ENCODE measurements at regions not wholly inside any gene's neighbourhood (a gene's known extent, or its start where the extent isn't known, plus 50 kb on each side); places are given as distances from the start of the nearest gene placed in this dataset.
"Not testable (repeated sequence)": the region's sequence is repeated elsewhere in the genome, so short reads cannot be mapped to it uniquely, and the experiment has no call there.

DNA sequence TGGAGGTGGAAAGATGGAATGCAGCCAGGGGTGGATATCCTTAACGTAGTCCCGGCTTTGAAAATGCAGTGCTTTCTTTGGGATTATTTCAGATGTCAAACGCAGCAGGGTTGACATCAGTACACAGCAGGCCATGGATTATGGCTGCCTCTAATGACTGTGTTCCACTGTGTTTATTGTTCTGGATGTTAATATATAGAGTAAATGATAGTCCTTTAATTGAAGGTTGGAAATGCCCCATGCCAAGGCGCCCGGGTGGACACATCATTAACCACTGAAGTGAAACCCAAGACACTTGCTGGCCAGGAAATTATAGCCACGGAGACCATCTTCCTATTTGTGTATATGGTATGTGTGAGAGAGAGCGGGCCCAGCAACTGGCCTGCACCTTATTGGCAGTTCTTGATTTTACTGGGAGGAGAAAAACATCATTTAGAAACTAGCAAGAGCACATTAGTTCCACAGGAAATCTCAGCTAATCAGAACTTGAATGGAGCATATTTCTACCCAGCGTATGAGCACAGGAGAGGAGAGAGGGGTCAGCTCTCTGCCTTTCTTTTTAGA is 254.9 kb upstream of the RASGRP1 start:
- DNase-seq, result no peak

DNA sequence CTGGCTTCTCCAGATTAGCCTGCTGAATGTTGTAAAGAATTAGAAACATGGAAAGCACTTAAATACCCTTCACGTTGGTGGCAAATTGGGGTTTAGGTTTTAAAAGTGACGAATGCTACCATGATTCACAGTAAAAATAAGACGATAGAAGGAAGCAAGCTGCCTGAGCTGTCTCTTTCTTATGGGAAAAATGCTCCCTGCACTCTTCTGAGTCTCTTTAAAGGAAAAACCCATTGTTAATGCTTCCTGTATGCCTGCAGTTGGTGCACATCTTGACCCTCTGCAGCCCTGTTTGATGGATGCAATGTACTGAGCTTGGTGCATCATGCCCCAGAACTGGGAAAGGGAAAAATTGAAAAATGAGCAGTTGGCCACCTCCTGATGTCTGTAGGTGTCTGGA is 258.6 kb upstream of the RASGRP1 start:
- DNase-seq, result no peak

DNA sequence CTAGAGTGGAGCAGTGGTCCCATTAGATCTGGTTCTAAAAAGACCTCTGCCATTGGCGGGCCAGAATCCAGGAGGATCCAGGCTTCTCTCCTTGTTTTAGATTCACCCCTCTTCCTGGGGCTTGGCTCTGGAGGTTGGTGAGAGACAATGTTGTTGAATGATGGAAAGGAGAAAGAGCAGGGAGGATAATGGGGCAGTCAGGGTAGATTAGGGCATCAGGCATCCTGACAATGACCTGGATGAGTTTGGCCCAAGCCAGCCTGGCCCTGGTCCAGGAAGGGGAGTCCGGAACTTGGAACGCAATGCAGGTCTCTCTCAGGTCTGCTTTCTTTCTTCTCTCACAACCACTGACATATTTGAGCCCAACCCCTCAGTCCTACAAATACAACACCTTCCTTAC is 260.1 kb upstream of the RASGRP1 start:
- DNase-seq, result no peak

DNA sequence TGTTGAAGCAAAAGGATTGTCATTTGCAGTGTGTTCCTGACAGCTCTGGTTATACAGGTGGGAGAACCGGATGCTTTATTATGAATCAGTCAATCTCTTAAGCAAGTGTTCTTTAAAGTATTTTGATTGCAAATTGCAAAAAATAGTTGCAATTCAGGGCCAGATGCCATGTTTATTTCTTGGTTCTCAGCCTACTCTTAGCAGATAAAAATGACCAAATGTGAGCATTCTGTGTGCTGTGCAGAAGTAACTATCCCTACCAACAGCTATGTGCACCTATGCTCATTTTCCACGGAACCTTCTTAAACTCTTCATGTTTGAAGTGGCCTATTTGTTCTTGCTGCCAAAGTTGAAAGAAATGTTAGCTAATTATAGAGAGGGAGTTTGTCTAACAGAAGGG is 262.3 kb upstream of the RASGRP1 start:
- no peak for DNase-seq

DNA sequence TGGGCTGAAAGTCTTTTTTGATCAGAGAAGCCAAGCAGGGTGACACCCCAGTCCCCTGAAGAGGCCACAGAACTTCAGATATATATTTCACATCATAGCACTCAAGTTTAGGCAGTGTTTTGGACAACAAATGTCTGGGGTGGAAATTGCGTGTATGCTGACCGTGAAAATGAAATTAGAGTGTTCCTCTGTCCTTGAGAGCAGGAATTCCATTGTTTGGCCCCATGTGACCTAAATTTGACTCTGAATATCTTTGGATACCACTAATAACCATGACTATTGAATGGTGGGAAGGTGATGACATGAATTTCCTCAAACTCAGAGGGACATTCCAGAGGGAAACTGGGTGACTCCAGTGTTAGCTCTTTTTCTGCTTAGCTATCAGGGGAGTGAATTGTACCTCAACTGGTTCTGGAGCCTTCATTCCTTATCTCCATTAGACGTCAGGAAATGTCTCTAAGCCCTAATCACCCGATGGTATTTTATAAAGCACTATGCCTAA is 263.5 kb upstream of the RASGRP1 start:
- no peak for DNase-seq

DNA sequence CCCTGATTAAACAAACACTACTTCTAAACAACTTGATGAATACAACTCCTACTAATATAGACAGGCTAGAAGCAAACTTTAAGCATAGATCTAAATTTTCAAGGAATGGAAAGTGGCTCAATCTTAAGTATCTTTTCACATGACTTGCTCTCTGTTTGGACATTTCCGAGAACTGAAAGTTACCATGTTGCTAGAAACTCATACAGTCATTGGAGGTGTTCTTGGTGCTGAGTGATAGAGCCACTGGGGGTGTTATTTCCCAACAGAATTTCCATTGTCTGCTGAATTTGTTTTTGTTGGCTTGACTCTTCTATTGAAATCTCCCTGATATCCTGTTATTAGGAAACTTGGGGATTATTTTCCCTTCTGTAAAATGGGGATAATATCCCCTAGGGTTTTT is 264.5 kb upstream of the RASGRP1 start:
- DNase-seq, result no peak

DNA sequence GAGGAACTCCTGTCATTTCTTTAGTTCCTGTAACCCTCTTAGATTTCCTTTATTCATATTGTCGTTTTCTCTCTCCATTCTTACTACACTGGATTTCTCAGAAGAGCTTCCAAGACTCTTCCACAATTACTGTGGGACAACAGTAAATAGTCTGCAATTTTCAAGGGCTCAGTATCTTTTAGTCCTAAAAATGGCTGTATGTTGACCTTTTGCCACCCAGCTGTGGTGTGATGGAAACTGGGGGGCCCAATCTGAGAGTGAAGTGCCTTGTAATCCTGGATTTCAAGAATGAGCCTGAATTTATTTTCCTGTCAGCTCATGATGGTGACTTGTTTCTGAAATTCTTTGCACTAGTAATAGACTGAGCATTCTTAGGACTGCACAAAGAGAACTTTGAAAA is 277.6 kb upstream of the RASGRP1 start:
- DNase-seq, result no peak

DNA sequence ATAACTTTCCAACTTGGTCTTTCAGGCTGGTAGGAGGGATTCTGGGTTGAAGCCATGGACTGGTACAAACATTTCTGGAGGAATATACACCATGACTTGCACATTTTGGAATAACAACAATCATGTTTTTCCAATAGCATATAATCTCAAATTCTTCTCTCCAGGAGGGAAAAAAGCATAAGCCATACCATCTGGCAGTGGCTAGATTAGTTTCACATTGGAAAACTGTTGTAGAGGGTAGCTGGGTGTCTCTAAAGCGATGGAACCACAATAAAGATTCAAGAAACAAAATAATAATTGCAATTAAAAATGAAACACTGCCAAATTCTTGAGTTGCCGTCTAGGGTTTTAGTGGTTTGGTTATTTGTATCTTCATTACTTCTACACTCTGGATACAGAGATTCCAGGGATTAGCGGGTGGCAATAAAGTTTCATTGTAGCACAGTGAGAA is 278.5 kb upstream of the RASGRP1 start:
- DNase-seq, result no peak

DNA sequence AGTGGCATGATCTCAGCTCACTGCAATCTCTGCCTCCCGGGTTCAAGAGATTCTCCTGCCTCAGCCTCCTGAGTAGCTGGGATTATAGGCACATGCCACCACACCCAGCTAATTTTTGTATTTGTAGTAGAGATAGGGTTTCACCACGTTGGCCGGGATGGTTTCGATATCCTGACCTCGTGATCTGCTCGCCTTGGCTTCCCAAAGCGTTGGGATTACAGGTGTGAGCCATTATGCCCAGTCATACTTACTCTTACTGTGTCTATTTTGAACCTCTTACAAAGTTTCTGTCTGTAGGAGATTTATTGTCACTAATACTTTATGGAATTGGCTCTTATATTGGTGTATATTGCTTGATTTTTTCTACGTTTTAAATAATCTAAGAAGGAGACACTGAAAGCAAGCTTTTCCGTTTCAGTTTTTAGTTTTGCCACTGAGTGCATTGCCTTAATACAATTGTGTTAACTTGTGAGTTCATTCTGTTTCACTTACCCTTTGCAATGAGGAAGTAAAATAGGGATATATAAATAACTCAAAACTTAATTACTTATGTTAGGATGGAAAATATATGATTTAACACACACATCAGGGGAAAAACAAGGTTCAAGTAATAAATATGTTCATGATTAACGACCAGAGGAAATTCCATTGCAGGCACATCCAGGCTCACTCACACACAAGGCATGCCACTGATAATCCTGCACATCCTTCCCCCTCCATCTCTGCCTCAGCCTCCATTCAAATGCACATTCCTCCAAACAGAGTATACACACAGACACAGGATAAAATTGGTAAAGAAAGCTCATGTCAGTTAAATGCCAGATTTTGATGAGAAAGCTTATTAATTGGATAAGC is 279.3 kb upstream of the RASGRP1 start:
- DNase-seq, result no peak

DNA sequence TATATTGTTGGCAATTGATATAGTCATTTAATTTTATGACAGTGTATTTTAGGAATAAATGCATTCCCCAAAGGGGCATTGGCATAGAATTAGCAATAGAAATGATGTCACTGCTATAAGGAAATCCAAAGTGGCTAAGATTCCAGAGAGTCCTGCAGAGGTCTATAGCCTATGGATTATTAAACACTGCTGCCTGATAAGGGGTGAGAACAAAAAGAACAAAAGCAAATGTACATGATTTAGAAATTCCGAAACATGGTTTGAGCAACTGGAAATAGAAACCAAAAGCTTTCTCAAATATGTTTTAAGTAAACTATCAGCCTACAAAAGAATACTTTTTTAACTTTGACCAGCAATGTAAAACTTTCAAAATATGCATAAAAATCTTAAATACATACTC is 280.1 kb upstream of the RASGRP1 start:
- no peak for DNase-seq

DNA sequence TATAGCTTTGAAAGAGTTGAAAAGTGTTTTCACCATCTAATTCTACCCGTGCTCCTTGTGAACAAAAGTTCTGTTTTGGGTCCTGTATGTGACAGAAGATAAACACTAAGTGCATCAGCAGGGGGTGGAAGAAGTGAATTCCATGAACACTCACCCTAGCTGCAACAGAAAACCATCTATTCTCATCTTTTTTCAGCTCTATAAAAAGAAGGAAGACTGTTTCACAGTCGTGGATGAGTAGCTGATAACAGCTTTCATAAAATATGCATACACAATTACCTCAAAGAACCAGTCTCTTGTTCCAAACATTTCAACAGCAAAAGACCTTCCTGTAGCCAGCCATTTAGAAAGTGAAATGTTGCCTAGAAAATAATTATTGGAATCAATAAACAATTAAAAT is 281.7 kb upstream of the RASGRP1 start:
- no peak for DNase-seq

DNA sequence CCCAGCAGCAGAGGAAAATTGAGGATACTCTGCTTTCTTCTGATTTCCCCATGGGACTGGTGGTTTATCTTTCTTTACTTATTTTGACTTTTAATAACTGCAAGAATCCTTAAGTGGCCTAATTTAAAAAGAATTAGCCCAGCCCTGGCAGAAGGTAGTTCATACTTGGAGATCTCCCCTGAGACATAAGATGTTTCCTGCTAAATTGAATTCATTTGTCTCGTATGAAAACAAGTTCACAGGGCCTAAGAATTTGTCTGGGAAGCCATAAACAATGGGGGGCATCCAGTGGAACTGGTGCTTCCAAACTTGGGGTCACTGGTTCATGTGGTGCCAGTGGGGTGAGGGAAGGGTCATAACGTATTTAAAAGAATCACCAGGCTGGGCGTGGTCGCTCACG is 283.1 kb upstream of the RASGRP1 start:
- DNase-seq, result no peak

DNA sequence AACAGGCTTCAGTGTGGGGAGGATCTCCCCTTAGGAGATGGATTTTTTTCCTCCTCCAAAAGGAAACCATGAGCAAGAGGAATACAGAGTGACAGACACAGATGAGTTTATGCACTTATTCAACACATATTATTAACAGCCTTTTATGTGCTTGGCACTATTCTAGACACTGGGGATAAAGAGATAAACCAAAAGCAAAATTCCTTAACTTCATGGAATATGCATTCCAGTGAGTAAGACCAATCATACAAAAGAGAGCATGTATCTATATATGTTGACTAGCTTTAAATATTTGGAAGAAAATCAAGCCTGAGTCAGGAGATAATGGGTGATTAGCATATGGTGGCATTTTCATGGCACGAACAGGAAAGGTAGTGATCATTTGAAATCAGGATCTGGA is 284.4 kb upstream of the RASGRP1 start:
- no peak for DNase-seq

DNA sequence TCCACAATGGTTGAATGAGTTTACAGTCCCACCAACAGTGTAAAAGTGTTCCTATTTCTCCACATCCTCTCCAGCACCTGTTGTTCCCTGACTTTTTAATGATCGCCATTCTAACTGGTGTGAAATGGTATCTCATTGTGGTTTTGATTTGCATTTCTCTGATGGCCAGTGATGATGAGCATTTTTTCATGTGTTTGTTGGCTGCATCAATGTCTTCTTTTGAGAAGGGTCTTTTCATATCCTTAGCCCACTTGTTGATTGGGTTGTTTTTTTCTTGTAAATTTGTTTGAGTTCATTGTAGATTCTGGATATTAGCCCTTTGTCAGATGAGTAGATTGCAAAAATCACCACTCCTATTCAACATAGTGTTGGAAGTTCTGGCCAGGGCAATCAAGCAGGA is 287.6 kb upstream of the RASGRP1 start:
- not testable (repeated sequence) for DNase-seq

DNA sequence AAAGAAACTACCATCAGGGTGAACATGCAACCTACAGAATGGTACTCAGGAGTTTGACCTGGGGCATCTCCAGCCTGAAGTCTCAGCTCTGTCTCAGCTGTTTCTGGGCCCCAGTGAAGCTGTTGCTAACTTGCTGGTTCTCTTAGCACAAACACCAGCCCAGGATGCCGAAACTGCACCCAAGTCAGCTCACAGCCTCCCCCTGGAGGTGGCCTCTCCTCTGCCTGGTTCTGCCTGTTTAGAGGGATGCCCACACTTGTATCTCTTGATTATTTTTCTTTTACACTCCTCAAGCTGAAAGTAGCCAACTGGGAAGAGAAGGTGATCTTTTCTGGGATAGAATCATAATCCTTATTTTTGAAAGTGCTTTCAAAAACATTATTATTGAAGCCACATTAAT is 289.0 kb upstream of the RASGRP1 start:
- DNase-seq, result no peak

DNA sequence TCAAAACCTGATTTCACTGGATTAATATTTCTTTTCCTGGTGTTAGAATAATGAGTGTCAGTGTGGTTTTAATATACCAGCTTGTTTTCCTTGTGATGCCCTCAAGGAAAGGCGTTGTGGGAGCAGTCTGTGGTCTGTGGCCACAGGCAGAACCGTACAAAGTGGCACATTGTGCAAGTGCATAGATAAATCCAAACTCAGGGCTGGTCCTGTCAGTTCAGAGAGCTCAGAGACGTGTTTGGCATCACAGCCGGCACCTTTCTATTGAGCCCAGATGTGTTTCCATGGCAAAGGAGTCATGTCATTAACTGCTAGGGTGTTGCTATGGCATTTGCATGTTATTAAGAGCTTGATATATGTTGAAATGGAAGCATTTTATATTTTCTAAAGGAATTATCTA is 289.9 kb upstream of the RASGRP1 start:
- DNase-seq, result no peak

DNA sequence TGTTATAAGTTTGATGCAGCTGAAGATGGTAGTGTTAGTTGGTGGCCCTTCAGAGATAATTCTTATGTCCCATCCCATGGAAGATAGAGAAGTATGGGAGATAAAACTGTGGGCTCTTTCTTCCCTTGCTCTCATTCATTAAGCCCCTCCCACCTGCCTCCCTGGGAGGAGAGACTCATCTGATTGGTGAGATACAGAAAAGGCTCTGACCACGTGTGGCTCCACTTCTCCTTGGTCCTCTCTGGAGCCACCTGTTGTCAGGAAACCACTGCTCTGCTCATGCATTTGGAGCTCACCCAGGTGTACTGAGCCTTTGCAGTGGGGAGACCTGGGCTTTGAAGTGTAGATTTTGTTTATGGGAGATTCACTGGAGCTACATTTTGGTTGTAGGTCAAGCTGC is 293.2 kb upstream of the RASGRP1 start:
- DNase-seq, result no peak

DNA sequence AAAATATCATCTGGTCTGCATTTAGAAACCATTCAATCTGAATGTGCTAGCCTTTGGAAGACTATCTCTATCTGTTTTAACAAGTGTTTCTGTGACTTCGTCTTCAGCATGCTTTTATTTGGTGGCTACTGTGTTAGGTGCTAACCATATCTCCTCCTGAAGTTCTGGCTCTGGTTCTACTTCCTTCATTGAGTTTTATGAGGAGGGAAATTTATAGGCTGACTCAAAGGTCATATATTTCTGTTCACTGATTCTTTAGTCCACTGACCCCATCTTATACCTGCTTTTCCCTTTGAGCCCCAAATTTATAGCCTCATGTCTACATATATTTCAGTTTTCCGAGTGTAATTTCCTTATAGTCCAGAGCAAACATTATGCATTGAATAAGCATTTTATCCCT is 295.0 kb upstream of the RASGRP1 start:
- no peak for DNase-seq

DNA sequence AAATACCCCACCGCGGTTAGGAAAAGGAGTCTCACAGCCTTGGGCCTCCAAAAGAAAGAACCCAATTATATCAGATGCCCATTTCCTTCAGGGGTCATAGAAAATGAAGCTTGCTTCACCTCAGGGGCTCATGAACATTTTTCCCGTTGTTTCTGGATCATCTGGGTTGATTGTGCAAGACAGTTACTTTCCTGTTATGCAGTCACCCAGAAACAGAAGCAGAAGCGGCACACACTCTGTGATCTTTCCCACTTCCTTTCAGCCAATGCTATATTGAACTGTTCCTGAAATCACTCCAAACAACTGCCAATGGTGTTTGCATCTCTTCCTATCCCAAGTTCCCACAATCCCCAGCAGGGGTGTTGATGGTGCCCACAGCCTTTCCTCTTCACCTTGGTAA is 295.6 kb upstream of the RASGRP1 start:
- no peak for DNase-seq

DNA sequence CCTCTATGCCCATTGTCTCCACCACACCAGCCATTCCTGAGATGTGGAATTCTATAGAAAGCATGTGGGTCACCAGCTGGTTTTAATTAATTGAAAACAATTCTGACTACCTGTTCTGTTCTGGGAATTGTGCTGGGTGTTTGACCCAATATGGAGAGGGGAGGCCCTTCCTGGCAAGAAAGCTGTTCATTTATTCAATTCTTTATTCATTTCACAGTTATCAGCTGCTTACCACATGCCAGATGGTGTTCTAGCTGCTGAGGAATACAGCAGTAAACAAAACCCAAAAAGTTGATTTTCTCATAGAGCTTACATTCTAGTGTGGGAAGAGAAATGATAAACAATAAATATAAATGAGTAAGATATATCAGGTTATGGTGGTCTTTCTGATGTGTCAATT is 296.1 kb upstream of the RASGRP1 start:
- DNase-seq, result no peak

DNA sequence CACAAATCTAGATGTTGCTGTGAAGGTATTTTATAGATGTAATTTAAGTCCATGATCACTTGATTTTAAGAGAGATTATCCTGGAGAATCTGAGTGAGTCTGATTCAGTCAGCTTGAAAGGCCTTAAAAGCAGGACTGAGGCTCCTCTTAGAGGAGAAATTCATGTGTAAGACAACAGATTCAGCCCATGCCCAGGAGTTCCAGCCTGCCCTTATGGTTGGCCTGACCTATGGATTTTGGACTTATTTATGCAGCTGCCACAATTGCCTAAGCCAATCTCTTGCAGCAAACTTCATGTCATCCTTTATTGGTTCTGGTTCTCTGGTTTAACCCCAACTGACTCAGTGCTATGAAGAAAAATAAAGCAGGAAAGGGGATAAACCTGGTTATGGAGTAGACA is 296.5 kb upstream of the RASGRP1 start:
- no peak for DNase-seq

DNA sequence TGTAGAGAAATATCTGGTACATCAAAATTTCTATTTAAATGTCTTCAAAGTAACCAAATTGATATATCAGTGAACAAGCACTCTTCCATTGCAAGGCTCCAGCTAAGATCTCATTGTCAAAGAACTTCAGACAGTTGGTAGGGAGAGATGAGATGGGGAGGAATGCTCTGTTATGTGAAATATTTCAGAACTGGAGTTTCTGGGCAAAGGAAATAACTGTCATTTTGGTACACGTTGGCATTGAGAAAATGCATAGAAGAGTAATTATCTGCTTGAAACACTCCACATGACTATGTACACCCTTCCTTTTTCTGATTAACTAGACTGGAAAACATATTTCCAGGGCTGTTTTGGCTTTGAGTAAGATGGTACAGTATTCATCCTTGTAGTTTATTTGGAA is 297.5 kb upstream of the RASGRP1 start:
- no peak for DNase-seq

DNA sequence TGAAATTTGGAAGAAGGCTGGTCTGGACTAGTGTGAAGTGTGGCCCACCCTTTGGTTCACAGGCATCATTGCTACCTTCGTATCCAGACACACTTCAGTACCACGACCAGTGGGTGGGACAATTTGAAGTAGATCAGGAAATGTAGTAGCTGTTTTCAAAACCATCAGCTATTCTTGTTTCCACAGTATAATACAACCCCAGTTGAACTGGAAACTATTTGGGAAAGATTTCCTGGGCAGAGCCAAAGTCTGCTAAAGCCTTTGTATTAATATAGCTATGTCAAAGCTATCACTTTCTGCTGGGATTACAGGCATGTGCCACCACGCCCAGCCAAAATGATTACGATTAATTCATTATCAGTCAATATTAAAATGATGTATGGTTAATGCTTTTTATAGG is 298.8 kb upstream of the RASGRP1 start:
- DNase-seq, result no peak

DNA sequence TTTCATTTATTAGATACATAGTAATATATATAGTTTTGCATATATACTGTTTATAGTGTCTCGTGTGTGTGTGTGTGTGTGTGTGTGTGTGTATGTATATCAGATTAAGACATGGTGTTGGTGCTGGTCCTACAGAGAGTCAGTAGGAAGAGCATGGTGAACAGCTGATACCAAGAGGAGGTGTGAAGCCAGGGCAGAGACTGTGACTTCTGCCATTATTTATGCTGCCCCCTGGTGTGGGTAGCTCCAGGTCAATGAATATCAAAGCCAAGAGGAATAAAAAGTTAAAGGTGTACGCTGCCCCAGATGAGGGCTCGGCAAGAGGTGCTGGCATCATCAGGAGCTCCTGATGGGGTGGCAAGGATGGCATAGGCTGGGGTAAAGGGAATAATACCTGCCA is 299.5 kb upstream of the RASGRP1 start:
- DNase-seq, result no peak

Data from activated CD8-positive, alpha-beta memory T cell treated with anti-CD3 and anti-CD28 coated beads, Interleukin-2, amount 50 U/mL, for 48 hours (primary cell).